Smooth muscle cell (in vitro differentiated cells): ENCODE measurements at regions not wholly inside any gene's neighbourhood (a gene's known extent, or its start where the extent isn't known, plus 50 kb on each side); places are given as distances from the start of the nearest gene placed in this dataset.

ENCODE experiments used
- DNase-seq: peaks from one replicate; lab custom pipeline; 2025; ENCODE audit not compliant: unreplicated experiment; lab: John Stamatoyannopoulos, UW
- H2AFZ ChIP-seq: fragments of 200-600 bp; sonication (generic); 2 replicates; pipeline ENCODE4 v1.6.0; 2016; ENCODE audit warnings: antibody characterized with exemption, low read depth, mild to moderate bottlenecking
- H3F3A ChIP-seq: fragments of 200-600 bp; sonication (generic); 2 replicates; pipeline ENCODE4 v1.6.0; 2017; ENCODE audit warnings: antibody characterized with exemption, low read depth
- H3K27ac ChIP-seq: fragments of 200-600 bp; sonication (generic); 2 replicates; pipeline ENCODE4 v1.5.1; 2016; ENCODE audit warnings: low read depth, mild to moderate bottlenecking
- H3K27me3 ChIP-seq: fragments of 200-600 bp; sonication (generic); 2 replicates; pipeline ENCODE4 v1.6.1; 2016; ENCODE audit warnings: low read depth, mild to moderate bottlenecking
- H3K36me3 ChIP-seq: fragments of 200-600 bp; sonication (generic); 2 replicates; pipeline ENCODE4 v1.5.1; 2016; ENCODE audit warnings: low read depth
- H3K4me1 ChIP-seq: fragments of 200-600 bp; sonication (generic); 2 replicates; pipeline ENCODE4 v1.5.1; 2016; ENCODE audit warnings: low read depth
- H3K4me2 ChIP-seq: fragments of 200-600 bp; sonication (generic); 2 replicates; pipeline ENCODE4 v1.6.0; 2016; ENCODE audit warnings: mild to moderate bottlenecking
- H3K4me3 ChIP-seq: fragments of 200-600 bp; sonication (generic); 2 replicates; pipeline ENCODE4 v1.5.1; 2016; ENCODE audit warnings: mild to moderate bottlenecking
- H3K79me2 ChIP-seq: fragments of 200-600 bp; sonication (generic); 2 replicates; pipeline ENCODE4 v1.6.0; 2016; ENCODE audit warnings: low read depth, mild to moderate bottlenecking
- H3K9ac ChIP-seq: fragments of 200-600 bp; sonication (generic); 2 replicates; pipeline ENCODE4 v1.6.0; 2016; ENCODE audit warnings: low read depth
- H3K9me3 ChIP-seq: fragments of 200-600 bp; sonication (generic); replicated peaks from 2 replicates; pipeline ENCODE4 v1.5.1; 2016; ENCODE audit warnings: low read depth
- H4K20me1 ChIP-seq: fragments of 200-600 bp; sonication (generic); 2 replicates; pipeline ENCODE4 v1.6.0; 2016; ENCODE audit warnings: low read depth
- CTCF ChIP-seq: fragments of 200-600 bp; sonication (generic); IDR thresholded peaks from 2 replicates; pipeline ENCODE4 v1.5.1; 2017; ENCODE audit warnings: borderline replicate concordance, mild to moderate bottlenecking, antibody characterized with exemption; ENCODE audit not compliant: insufficient read depth, poor library complexity, severe bottlenecking
- WGBS: methylation state at CpG from one replicate; pipeline ENCODE4 v1.1.7; 2016; ENCODE audit warnings: low lambda C conversion rate; 5-methylcytosine and 5-hydroxymethylcytosine counted together

GRCh38 chr11:25991476-25991875, 340.5 kb upstream of the ANO3 start:
- H3K79me2 ChIP-seq = no peaks in the 10 kb centered on the region
- H3K36me3 ChIP-seq = no peaks in the 10 kb centered on the region
- H2AFZ ChIP-seq = no peak overlapping the region
- no peak for TF ChIP-seq CTCF
- no peaks in the 10 kb centered on the region for H3K4me1 ChIP-seq
- no peaks in the 10 kb centered on the region for H4K20me1 ChIP-seq
- H3F3A ChIP-seq = no peaks in the 10 kb centered on the region
- DNase-seq = no peak
- H3K27ac ChIP-seq = no peak overlapping the region
- H3K9ac ChIP-seq = no peak overlapping the region
- H3K9me3 ChIP-seq = no peaks in the 10 kb centered on the region
- H3K4me3 ChIP-seq = no peak overlapping the region
- 78% methylated on average over 2 of the region's 2 CpGs for WGBS
- no peak overlapping the region for H3K4me2 ChIP-seq
- peaks cover 7% of the 10 kb centered on the region for H3K27me3 ChIP-seq

- Histone ChIP-seq H3K4me2 (no peak overlapping the region), H3K4me1 (no peaks in the 10 kb centered on the region), H3K9me3 (no peaks in the 10 kb centered on the region), H3K4me3 (no peak overlapping the region), H3F3A (no peaks in the 10 kb centered on the region), H3K36me3 (no peaks in the 10 kb centered on the region), H3K9ac (no peak overlapping the region), H4K20me1 (no peaks in the 10 kb centered on the region), H2AFZ (no peak overlapping the region), H3K27me3 (peaks cover 7% of the 10 kb centered on the region), H3K27ac (no peak overlapping the region), H3K79me2 (no peaks in the 10 kb centered on the region)
- WGBS = 87% methylated on average over 3 of the region's 3 CpGs
- TF ChIP-seq CTCF = no peak
- DNase-seq = no peak
Measured at GRCh38 chr11:25992294-25992693, 339.6 kb upstream of the ANO3 start.

- H3K4me2 ChIP-seq = no peak overlapping the region
- no peaks in the 10 kb centered on the region for H3F3A ChIP-seq
- no peak for TF ChIP-seq CTCF
- no peaks in the 10 kb centered on the region for H4K20me1 ChIP-seq
- H3K4me3 ChIP-seq = no peak overlapping the region
- no peaks in the 10 kb centered on the region for H3K4me1 ChIP-seq
- no peak overlapping the region for H3K9ac ChIP-seq
- H3K27me3 ChIP-seq = peaks cover 7% of the 10 kb centered on the region
- H3K36me3 ChIP-seq = no peaks in the 10 kb centered on the region
- no peak overlapping the region for H3K27ac ChIP-seq
- H3K9me3 ChIP-seq = no peaks in the 10 kb centered on the region
- 92% methylated on average over 2 of the region's 2 CpGs for WGBS
- no peak for DNase-seq
- H2AFZ ChIP-seq = no peak overlapping the region
- H3K79me2 ChIP-seq = no peaks in the 10 kb centered on the region
Measured at GRCh38 chr11:25993016-25993415, 338.9 kb upstream of the ANO3 start.

GRCh38 chr11:26011474-26011873, 320.5 kb upstream of the ANO3 start:
- H3K27me3 ChIP-seq = no peaks in the 10 kb centered on the region
- no peak for DNase-seq
- no peak overlapping the region for H3K27ac ChIP-seq
- H3K4me3 ChIP-seq = no peak overlapping the region
- H3F3A ChIP-seq = no peaks in the 10 kb centered on the region
- no peak overlapping the region for H3K4me2 ChIP-seq
- no peak overlapping the region for H3K9ac ChIP-seq
- H2AFZ ChIP-seq = no peak overlapping the region
- no peaks in the 10 kb centered on the region for H4K20me1 ChIP-seq
- H3K36me3 ChIP-seq = no peaks in the 10 kb centered on the region
- WGBS = 88% methylated on average over 1 of the region's 1 CpG
- no peak for TF ChIP-seq CTCF
- H3K9me3 ChIP-seq = no peaks in the 10 kb centered on the region
- H3K4me1 ChIP-seq = no peaks in the 10 kb centered on the region
- no peaks in the 10 kb centered on the region for H3K79me2 ChIP-seq
